ENCODE measurements at regions not wholly inside any gene's neighbourhood (a gene's known extent, or its start where the extent isn't known, plus 50 kb on each side); places are given as distances from the start of the nearest gene placed in this dataset.
A peak's percentile ranks its signal among the peaks of the same experiment; 100 is the strongest.

DNA sequence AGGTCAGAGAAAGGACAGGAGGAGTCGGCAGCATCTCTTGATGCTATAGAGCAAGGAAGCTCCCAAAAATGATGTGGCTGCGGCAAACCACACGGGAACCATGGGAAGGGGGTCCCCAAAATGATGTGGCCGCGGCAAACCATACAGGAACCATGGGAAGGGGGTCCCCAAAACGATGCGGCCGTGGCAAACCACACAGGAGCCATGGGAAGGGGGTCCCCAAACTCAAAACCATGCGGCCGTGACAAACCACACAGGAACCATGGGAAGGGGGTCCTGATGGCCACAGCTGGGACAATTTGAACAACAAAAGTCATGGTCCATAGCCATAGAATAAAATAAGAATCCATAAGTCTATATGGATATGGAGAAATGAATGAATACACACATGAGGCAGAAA lies 58.4 kb upstream of the GLI2 start:
- Histone ChIP-seq H3K27me3 (peaks cover 0 to 31% (median 9%) of the 10 kb centered on the region in 9 donors), H3K4me1 (peaks cover 0 to 5% (median 0%) of the 10 kb centered on the region in 12 donors), H3K9me3 (peaks cover 0 to 2% (median 0%) of the 10 kb centered on the region in 12 donors), H3K4me3 (no peak overlapping the region), H3K36me3 (no peaks in the 10 kb centered on the region), H3K27ac (no peak overlapping the region)
- TF ChIP-seq, protein P1, sequence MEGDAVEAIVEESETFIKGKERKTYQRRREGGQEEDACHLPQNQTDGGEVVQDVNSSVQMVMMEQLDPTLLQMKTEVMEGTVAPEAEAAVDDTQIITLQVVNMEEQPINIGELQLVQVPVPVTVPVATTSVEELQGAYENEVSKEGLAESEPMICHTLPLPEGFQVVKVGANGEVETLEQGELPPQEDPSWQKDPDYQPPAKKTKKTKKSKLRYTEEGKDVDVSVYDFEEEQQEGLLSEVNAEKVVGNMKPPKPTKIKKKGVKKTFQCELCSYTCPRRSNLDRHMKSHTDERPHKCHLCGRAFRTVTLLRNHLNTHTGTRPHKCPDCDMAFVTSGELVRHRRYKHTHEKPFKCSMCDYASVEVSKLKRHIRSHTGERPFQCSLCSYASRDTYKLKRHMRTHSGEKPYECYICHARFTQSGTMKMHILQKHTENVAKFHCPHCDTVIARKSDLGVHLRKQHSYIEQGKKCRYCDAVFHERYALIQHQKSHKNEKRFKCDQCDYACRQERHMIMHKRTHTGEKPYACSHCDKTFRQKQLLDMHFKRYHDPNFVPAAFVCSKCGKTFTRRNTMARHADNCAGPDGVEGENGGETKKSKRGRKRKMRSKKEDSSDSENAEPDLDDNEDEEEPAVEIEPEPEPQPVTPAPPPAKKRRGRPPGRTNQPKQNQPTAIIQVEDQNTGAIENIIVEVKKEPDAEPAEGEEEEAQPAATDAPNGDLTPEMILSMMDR (IDR thresholded peaks at IDR 0.05) = no peak
- TF ChIP-seq POLR2A (IDR thresholded peaks at IDR 0.05) = no peak
- intact Hi-C loops (cut with DNase I) = loop anchor here in 7 of 10 donors (2.0 to 10.0 kb wide), 11 partner anchors 82 to 334 kb away; no protein-coding TSS in a partner anchor
- DNase-seq (no peak), ATAC-seq (no peak)
- WGBS, 4 donors = 86 to 95% (median 91%) methylated on average over 10 of the region's 10 CpGs

DNA sequence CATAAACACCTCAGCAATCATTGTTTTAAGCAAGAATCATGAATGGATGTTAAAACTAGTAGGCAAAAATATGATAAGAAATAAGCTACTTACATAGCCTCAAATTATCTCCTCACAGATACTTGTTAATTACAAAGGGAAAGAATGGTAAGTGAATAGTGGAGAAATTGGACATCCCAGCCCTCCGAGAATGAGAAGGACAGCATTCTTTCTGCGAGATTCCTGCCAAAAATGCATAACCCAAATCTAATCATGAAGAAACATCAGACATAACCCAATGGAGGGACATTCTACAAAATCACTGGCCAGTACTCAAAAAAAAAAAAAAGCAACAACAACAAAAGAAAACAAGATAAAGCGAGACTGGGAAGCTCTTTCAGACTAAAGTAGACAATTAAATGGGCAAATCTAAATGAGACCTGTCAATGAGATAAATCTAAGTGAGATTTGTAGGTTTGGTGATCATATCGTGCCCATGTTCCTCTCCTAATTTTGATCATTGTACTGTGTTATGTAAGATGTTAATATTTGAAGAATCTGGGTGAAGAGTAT lies 57.9 kb upstream of the GLI2 start:
- H3K4me3 ChIP-seq = no peak overlapping the region

DNA sequence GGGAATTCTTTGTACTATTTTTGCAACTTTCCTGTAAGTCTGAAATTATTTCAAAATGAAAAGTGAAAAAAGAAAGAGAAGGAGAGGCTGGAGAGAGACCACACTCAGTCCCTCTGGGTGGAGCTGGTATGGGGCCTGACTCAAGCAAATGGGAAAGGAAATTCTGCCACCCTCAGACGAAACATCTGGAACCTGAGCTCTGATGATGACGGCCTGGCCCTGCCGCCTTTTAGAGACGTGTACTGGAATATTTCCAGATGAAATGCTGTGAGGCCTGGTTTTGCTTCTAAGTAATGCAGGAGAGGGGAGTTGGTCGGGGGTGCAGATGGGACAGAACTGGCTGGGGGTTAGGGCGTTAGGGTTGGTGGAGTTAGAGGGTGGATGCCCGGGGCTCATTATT lies 57.4 kb upstream of the GLI2 start:
- H3K36me3 ChIP-seq = no peaks in the 10 kb centered on the region
- ATAC-seq (no peak), DNase-seq (no peak)
- intact Hi-C loops (cut with DNase I) = loop anchor here in 7 of 10 donors (2.0 to 10.0 kb wide), 11 partner anchors 83 to 335 kb away; no protein-coding TSS in a partner anchor
- H3K4me3 ChIP-seq = no peak overlapping the region
- peaks cover 0 to 5% (median 0%) of the 10 kb centered on the region in 12 donors for H3K4me1 ChIP-seq
- WGBS, 4 donors = 59 to 77% (median 64%) methylated on average over 6 to 7 of the region's 7 CpGs
- peaks cover 0 to 2% (median 0%) of the 10 kb centered on the region in 12 donors for H3K9me3 ChIP-seq
- no peak overlapping the region for H3K27ac ChIP-seq
- no peak for TF ChIP-seq POLR2A (IDR thresholded peaks at IDR 0.05)
- TF ChIP-seq, protein P1 (IDR thresholded peaks at IDR 0.05) = no peak
- H3K27me3 ChIP-seq = peaks cover 0 to 36% (median 9%) of the 10 kb centered on the region in 9 donors

More for the DNA sequence above, 57.9 kb upstream of the GLI2 start:
- Histone ChIP-seq H3K9me3 (peaks cover 0 to 2% (median 0%) of the 10 kb centered on the region in 12 donors), H3K4me1 (peaks cover 0 to 5% (median 0%) of the 10 kb centered on the region in 12 donors), H3K36me3 (no peaks in the 10 kb centered on the region), H3K27ac (no peak overlapping the region), H3K27me3 (peaks cover 0 to 35% (median 9%) of the 10 kb centered on the region in 9 donors)
- 76 to 82% (median 79%) methylated on average over 4 of the region's 4 CpGs for WGBS, 4 donors
- intact Hi-C loops (cut with DNase I) = loop anchor here in 7 of 10 donors (2.0 to 10.0 kb wide), 11 partner anchors 83 to 335 kb away; no protein-coding TSS in a partner anchor
- no peak for DNase-seq
- TF ChIP-seq POLR2A (IDR thresholded peaks at IDR 0.05) = no peak
- TF ChIP-seq, protein P1 (IDR thresholded peaks at IDR 0.05) = no peak
- no peak for ATAC-seq

DNA sequence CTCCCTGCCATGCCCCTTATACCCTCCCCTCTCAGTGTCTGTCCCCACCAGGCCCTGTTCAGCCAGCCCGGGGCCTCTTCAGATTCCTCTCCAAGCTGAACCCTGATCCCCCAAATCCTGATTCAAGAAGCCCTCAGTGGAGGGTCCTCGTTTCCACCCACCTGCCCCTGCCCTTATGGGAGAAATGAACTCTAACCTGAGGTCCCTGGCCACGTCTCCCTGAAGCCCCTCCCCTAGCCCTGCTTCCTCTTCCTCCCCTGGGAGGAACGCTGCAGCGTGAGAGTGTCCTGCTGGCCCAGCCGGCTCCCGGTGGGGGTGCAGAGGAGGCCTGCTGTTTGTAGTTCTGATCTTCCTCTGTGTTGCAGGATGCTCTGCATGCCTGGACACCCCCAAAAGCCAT lies 56.7 kb upstream of the GLI2 start:
- intact Hi-C loops (cut with DNase I) = loop anchor here in 8 of 10 donors (1.0 to 10.0 kb wide), 12 partner anchors 84 to 336 kb away; no protein-coding TSS in a partner anchor
- Histone ChIP-seq H3K4me1 (peaks cover 0 to 5% (median 0%) of the 10 kb centered on the region in 12 donors), H3K9me3 (peaks cover 0 to 2% (median 0%) of the 10 kb centered on the region in 12 donors), H3K36me3 (no peaks in the 10 kb centered on the region), H3K27me3 (peaks cover 0 to 40% (median 9%) of the 10 kb centered on the region in 9 donors), H3K4me3 (no peak overlapping the region), H3K27ac (no peak overlapping the region)
- TF ChIP-seq, protein P1 (IDR thresholded peaks at IDR 0.05) = no peak
- TF ChIP-seq POLR2A (IDR thresholded peaks at IDR 0.05) = no peak
- ATAC-seq (peak in 1 of 4 donors; percentile 29), DNase-seq (no peak)
- WGBS, 4 donors = 50 to 62% (median 53%) methylated on average over 4 to 7 of the region's 7 CpGs

Data from heart left ventricle (tissue), 16 donors.